ENCODE measurements at regions not wholly inside any gene's neighbourhood (a gene's known extent, or its start where the extent isn't known, plus 50 kb on each side); places are given as distances from the start of the nearest gene placed in this dataset.

- Histone ChIP-seq H3K4me1 (ENCODE audit: insufficient read depth, low read length) (no peaks in the 10 kb centered on the region), H4K20me1 (ENCODE audit: insufficient read depth, low read length) (no peaks in the 10 kb centered on the region), H3K27ac (ENCODE audit: low read length) (no peak overlapping the region), H3K9me3 (ENCODE audit: insufficient read depth, low read length, severe bottlenecking) (no peaks in the 10 kb centered on the region), H3K9ac (ENCODE audit: low read depth, low read length) (no peak overlapping the region), H3K4me3 (ENCODE audit: low read depth in 1 of 2, low read length in 2 of 2) (no peak overlapping the region), H2AFZ (ENCODE audit: low read depth, low read length) (no peak overlapping the region), H3K36me3 (ENCODE audit: insufficient read depth, low read length) (no peaks in the 10 kb centered on the region), H3K27me3 (ENCODE audit: insufficient read depth, low read length, poor library complexity) (no peaks in the 10 kb centered on the region), H3K4me2 (ENCODE audit: insufficient read depth, low read length) (no peak overlapping the region), H3K79me2 (ENCODE audit: insufficient read depth, low read length) (no peaks in the 10 kb centered on the region)
- ATAC-seq (ENCODE audit: insufficient read depth, low read depth) (no peak), DNase-seq (no peak)
- TF ChIP-seq CTCF (IDR thresholded peaks at IDR 0.05; ENCODE audit: borderline replicate concordance, extremely low read depth, low read length, poor library complexity, severe bottlenecking) (no peak), EZH2 (IDR thresholded peaks at IDR 0.05; ENCODE audit: borderline replicate concordance, low read depth, low read length, severe bottlenecking) (no peak)
Observed at GRCh38 chr15:96153929-96154328, 176.6 kb upstream of the NR2F2 start.

DNA sequence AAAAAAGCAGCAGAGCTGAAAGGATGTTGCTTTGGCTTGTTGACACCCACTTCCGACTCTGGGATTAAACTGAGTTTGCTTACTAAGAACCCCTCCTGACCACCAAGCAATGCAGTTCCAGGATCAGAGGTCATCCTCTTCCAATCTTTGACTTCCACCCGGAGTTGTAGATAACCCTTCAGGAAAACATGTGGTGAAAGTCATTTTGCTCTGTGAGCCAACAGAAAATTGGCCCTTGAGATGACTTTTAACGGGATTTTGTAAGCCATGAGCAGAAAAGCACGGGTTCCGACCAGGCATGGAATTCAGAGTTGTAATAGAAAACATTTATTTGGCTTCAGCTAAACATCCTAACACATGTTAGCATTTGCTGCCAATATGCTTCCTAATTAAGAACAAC lies 171.6 kb upstream of the NR2F2 start:
- TF ChIP-seq CTCF (IDR thresholded peaks at IDR 0.05; ENCODE audit: borderline replicate concordance, extremely low read depth, low read length, poor library complexity, severe bottlenecking), result no peak

GRCh38 chr15:96160269-96160668 lies 170.2 kb upstream of the NR2F2 start:
- DNase-seq (no peak), ATAC-seq (ENCODE audit: insufficient read depth, low read depth) (no peak)
- Histone ChIP-seq H3K79me2 (ENCODE audit: insufficient read depth, low read length) (no peaks in the 10 kb centered on the region), H2AFZ (ENCODE audit: low read depth, low read length) (no peak overlapping the region), H3K4me2 (ENCODE audit: insufficient read depth, low read length) (no peak overlapping the region), H3K9ac (ENCODE audit: low read depth, low read length) (no peak overlapping the region), H3K27ac (ENCODE audit: low read length) (no peak overlapping the region), H3K27me3 (ENCODE audit: insufficient read depth, low read length, poor library complexity) (peaks cover 5% of the 10 kb centered on the region), H3K9me3 (ENCODE audit: insufficient read depth, low read length, severe bottlenecking) (no peaks in the 10 kb centered on the region), H3K4me1 (ENCODE audit: insufficient read depth, low read length) (no peaks in the 10 kb centered on the region), H4K20me1 (ENCODE audit: insufficient read depth, low read length) (no peaks in the 10 kb centered on the region), H3K36me3 (ENCODE audit: insufficient read depth, low read length) (no peaks in the 10 kb centered on the region), H3K4me3 (ENCODE audit: low read depth in 1 of 2, low read length in 2 of 2) (no peak overlapping the region)
- no peak for TF ChIP-seq EZH2 (IDR thresholded peaks at IDR 0.05; ENCODE audit: borderline replicate concordance, low read depth, low read length, severe bottlenecking)
- TF ChIP-seq CTCF (IDR thresholded peaks at IDR 0.05; ENCODE audit: borderline replicate concordance, extremely low read depth, low read length, poor library complexity, severe bottlenecking), result no peak

More for the DNA sequence above, 171.6 kb upstream of the NR2F2 start:
- no peak for ATAC-seq (ENCODE audit: insufficient read depth, low read depth)
- Histone ChIP-seq H3K27me3 (ENCODE audit: insufficient read depth, low read length, poor library complexity) (peaks cover 5% of the 10 kb centered on the region), H3K4me3 (ENCODE audit: low read depth in 1 of 2, low read length in 2 of 2) (no peak overlapping the region), H3K36me3 (ENCODE audit: insufficient read depth, low read length) (no peaks in the 10 kb centered on the region), H3K9ac (ENCODE audit: low read depth, low read length) (no peak overlapping the region), H3K4me2 (ENCODE audit: insufficient read depth, low read length) (no peak overlapping the region), H3K9me3 (ENCODE audit: insufficient read depth, low read length, severe bottlenecking) (no peaks in the 10 kb centered on the region), H4K20me1 (ENCODE audit: insufficient read depth, low read length) (no peaks in the 10 kb centered on the region), H3K79me2 (ENCODE audit: insufficient read depth, low read length) (no peaks in the 10 kb centered on the region), H3K4me1 (ENCODE audit: insufficient read depth, low read length) (no peaks in the 10 kb centered on the region), H2AFZ (ENCODE audit: low read depth, low read length) (no peak overlapping the region), H3K27ac (ENCODE audit: low read length) (no peak overlapping the region)
- no peak for DNase-seq

DNA sequence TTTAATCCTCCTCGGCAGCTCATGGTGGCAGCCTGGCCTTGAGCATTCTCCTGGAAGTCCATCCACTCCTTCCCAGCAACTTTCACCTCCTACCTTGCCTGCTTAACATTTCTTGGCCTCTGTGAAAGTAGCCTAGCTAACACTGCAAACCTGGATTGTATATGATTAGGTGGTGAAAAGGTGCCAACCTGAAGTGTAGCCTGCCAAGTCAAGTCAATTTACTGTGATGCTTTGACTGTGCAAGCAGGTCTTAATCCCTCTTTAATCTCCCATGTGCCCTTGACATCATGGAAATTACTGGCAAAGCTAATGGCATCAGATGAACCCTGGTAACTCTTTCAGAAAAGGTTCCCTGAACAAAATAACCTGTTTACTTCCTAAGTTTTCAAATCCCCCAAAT lies 169.7 kb upstream of the NR2F2 start:
- Histone ChIP-seq H3K4me3 (ENCODE audit: low read depth in 1 of 2, low read length in 2 of 2) (no peak overlapping the region), H3K9me3 (ENCODE audit: insufficient read depth, low read length, severe bottlenecking) (no peaks in the 10 kb centered on the region), H2AFZ (ENCODE audit: low read depth, low read length) (no peak overlapping the region), H3K4me2 (ENCODE audit: insufficient read depth, low read length) (no peak overlapping the region), H3K9ac (ENCODE audit: low read depth, low read length) (no peak overlapping the region), H3K36me3 (ENCODE audit: insufficient read depth, low read length) (no peaks in the 10 kb centered on the region), H3K27me3 (ENCODE audit: insufficient read depth, low read length, poor library complexity) (peaks cover 5% of the 10 kb centered on the region), H3K79me2 (ENCODE audit: insufficient read depth, low read length) (no peaks in the 10 kb centered on the region), H3K27ac (ENCODE audit: low read length) (no peak overlapping the region), H3K4me1 (ENCODE audit: insufficient read depth, low read length) (no peaks in the 10 kb centered on the region), H4K20me1 (ENCODE audit: insufficient read depth, low read length) (no peaks in the 10 kb centered on the region)
- TF ChIP-seq EZH2 (IDR thresholded peaks at IDR 0.05; ENCODE audit: borderline replicate concordance, low read depth, low read length, severe bottlenecking) (no peak), CTCF (IDR thresholded peaks at IDR 0.05; ENCODE audit: borderline replicate concordance, extremely low read depth, low read length, poor library complexity, severe bottlenecking) (no peak)
- ATAC-seq (ENCODE audit: insufficient read depth, low read depth) (no peak), DNase-seq (no peak)
